Spleen (tissue), 11 donors: ENCODE measurements at regions not wholly inside any gene's neighbourhood (a gene's known extent, or its start where the extent isn't known, plus 50 kb on each side); places are given as distances from the start of the nearest gene placed in this dataset.

Experiments
- DNase-seq: peaks from one replicate; pipeline ENCODE4 v3.0.0-alpha.2; 2020
- H3K27ac ChIP-seq, 8 donors: fragments of 200-600 bp; sonication (generic) in 7 of 8; 1 replicate in 4 of 8; 2 replicates in 4 of 8; pipeline versions ENCODE4 v1.5.0 to v1.8.0; 2016 to 2021; ENCODE audit warnings: inconsistent platforms in 4 of 8, mild to moderate bottlenecking in 4 of 8, moderate library complexity in 1 of 8
- H3K27me3 ChIP-seq, 7 donors: fragments of 200-600 bp; sonication (generic) in 6 of 7; replicated peaks in 1 of 7; 1 replicate in 4 of 7; 2 replicates in 3 of 7; pipeline versions ENCODE4 v1.5.0 to v1.8.0; 2016 to 2021; ENCODE audit warnings: inconsistent platforms in 3 of 7, mild to moderate bottlenecking in 1 of 7
- H3K36me3 ChIP-seq, 6 donors: fragments of 200-600 bp; sonication (generic) in 5 of 6; 1 replicate in 4 of 6; 2 replicates in 2 of 6; pipeline versions ENCODE4 v1.5.0 to v1.8.0; 2016 to 2021; ENCODE audit warnings: inconsistent platforms in 2 of 6
- H3K4me1 ChIP-seq, 6 donors: fragments of 200-600 bp; sonication (generic) in 5 of 6; 1 replicate in 3 of 6; 2 replicates in 3 of 6; pipeline versions ENCODE4 v1.5.0 to v1.8.0; 2016 to 2021; ENCODE audit warnings: inconsistent platforms in 3 of 6
- H3K4me3 ChIP-seq, 8 donors: fragments of 200-600 bp; sonication (generic) in 7 of 8; 1 replicate in 4 of 8; 2 replicates in 4 of 8; pipeline versions ENCODE4 v1.5.0 to v1.8.0; 2016 to 2021; ENCODE audit warnings: inconsistent platforms in 4 of 8, mild to moderate bottlenecking in 4 of 8, moderate library complexity in 2 of 8
- H3K9me3 ChIP-seq, 8 donors: fragments of 200-600 bp; sonication (generic) in 7 of 8; 1 replicate in 4 of 8; 2 replicates in 4 of 8; pipeline versions ENCODE4 v1.5.0 to v1.8.0; 2016 to 2021; ENCODE audit warnings: inconsistent platforms in 4 of 8
- CTCF ChIP-seq, 11 experiments: fragments of 200-600 bp in 7 of 11; fragments of 450-650 bp in 4 of 11; sonication (generic) in 4 of 11; IDR thresholded peaks in 8 of 11; conservative IDR thresholded peaks in 3 of 11; 1 replicate in 7 of 11; 2 replicates in 4 of 11; pipeline versions ENCODE4 v1.4.0 to v1.8.0; 2016 to 2021; ENCODE audit warnings: antibody characterized with exemption in 11 of 11, inconsistent platforms in 4 of 11, mild to moderate bottlenecking in 1 of 11
- POLR2A ChIP-seq, 3 donors: fragments of 450-650 bp; IDR thresholded peaks; one replicate each; pipeline ENCODE4 v1.5.1; 2017; ENCODE audit warnings: antibody characterized with exemption in 3 of 3, mild to moderate bottlenecking in 1 of 3
- POLR2AphosphoS5 ChIP-seq, 3 donors: sonication (generic); formaldehyde crosslinking; IDR thresholded peaks; one replicate each; pipeline ENCODE4 v1.5.1; 2017; ENCODE audit warnings: antibody characterized with exemption in 3 of 3
- WGBS, 5 donors: extraction: QIAGEN DNeasy Blood & Tissue Kit in 3 of 5; methylation state at CpG; one replicate each; pipeline versions ENCODE4 v1.1.5 to v1.1.7; 2013 to 2018; 5-methylcytosine and 5-hydroxymethylcytosine counted together
- intact Hi-C: fragments of 100-400 bp; cut with DNase I; formaldehyde crosslinking; loops from one replicate; pipeline ENCODE4 v1.15.0; 2023; ENCODE audit warnings: low total_unique reads
- donor health status: healthy with polysubstance abuse.
- donor health status: DM: no; HTN: no; CAD: no; lungs with moderate emphysema.
- donor health status: DM: no; HTN: no; CAD: no.
- donor health status: Bipolar disorder and iron deficiency.
- donor health status: healthy.
- donor health status: DM: no; HTN: no; CAD: no.
- donor health status: DM: yes; HTN: yes; CAD: no.

GRCh38 chr21:38120984-38121855, 135.6 kb upstream of the KCNJ15 start:
- TF ChIP-seq POLR2AphosphoS5 (IDR thresholded peaks at IDR 0.05) (no peak), POLR2A (IDR thresholded peaks at IDR 0.05) (no peak), CTCF (IDR thresholded peaks at IDR 0.05 in 8 of 11, conservative IDR thresholded peaks at IDR 0.05 in 3 of 11) (no peak)
- no peak for DNase-seq
- WGBS, 5 donors, result 93 to 96% (median 94%) methylated on average over 32 of the region's 32 CpGs

GRCh38 chr21:38121888-38122720, 134.7 kb upstream of the KCNJ15 start:
- H3K9me3 ChIP-seq, result no peaks in the 10 kb centered on the region
- H3K27me3 ChIP-seq, result peaks cover 0 to 19% (median 0%) of the 10 kb centered on the region in 7 donors
- TF ChIP-seq POLR2AphosphoS5 (IDR thresholded peaks at IDR 0.05), result no peak
- TF ChIP-seq POLR2A (IDR thresholded peaks at IDR 0.05), result no peak
- TF ChIP-seq CTCF (IDR thresholded peaks at IDR 0.05 in 8 of 11, conservative IDR thresholded peaks at IDR 0.05 in 3 of 11), result no peak
- H3K4me1 ChIP-seq, result no peaks in the 10 kb centered on the region
- H3K4me3 ChIP-seq, result no peak overlapping the region
- intact Hi-C loops, result no loop called here
- WGBS, 5 donors, result 73 to 86% (median 80%) methylated on average over 7 of the region's 7 CpGs
- no peak overlapping the region for H3K27ac ChIP-seq
- DNase-seq, result no peak
- no peaks in the 10 kb centered on the region for H3K36me3 ChIP-seq

More at GRCh38 chr21:38120984-38121855, 135.6 kb upstream of the KCNJ15 start:
- H3K4me3 ChIP-seq, result no peak overlapping the region
- H3K27me3 ChIP-seq, result peaks cover 0 to 11% (median 0%) of the 10 kb centered on the region in 7 donors
- H3K27ac ChIP-seq, result no peak overlapping the region
- no peaks in the 10 kb centered on the region for H3K36me3 ChIP-seq
- intact Hi-C loops, result no loop called here
- no peaks in the 10 kb centered on the region for H3K4me1 ChIP-seq
- H3K9me3 ChIP-seq, result no peaks in the 10 kb centered on the region

GRCh38 chr21:38123626-38124025, 133.2 kb upstream of the KCNJ15 start:
- H3K9me3 ChIP-seq, result no peaks in the 10 kb centered on the region
- intact Hi-C loops, result no loop called here
- DNase-seq, result no peak
- 83 to 92% (median 85%) methylated on average over 5 of the region's 5 CpGs for WGBS, 5 donors
- no peaks in the 10 kb centered on the region for H3K36me3 ChIP-seq
- H3K4me3 ChIP-seq, result no peak overlapping the region
- no peak overlapping the region for H3K27ac ChIP-seq
- TF ChIP-seq POLR2AphosphoS5 (IDR thresholded peaks at IDR 0.05) (no peak), CTCF (IDR thresholded peaks at IDR 0.05 in 8 of 11, conservative IDR thresholded peaks at IDR 0.05 in 3 of 11) (no peak), POLR2A (IDR thresholded peaks at IDR 0.05) (no peak)
- H3K27me3 ChIP-seq, result peaks cover 0 to 19% (median 0%) of the 10 kb centered on the region in 7 donors
- no peaks in the 10 kb centered on the region for H3K4me1 ChIP-seq
